Mammary epithelial cell (primary cell): ENCODE measurements at regions not wholly inside any gene's neighbourhood (a gene's known extent, or its start where the extent isn't known, plus 50 kb on each side); places are given as distances from the start of the nearest gene placed in this dataset.

Experiments used
- EZH2 ChIP-seq: IDR thresholded peaks from 2 replicates; pipeline ENCODE4 v1.6.1; 2012; ENCODE audit warnings: low read length, inconsistent platforms, borderline replicate concordance
- TF ChIP-seq, protein P1 (sequence below), 2 donors: IDR thresholded peaks in 1 of 2; conservative IDR thresholded peaks in 1 of 2; 2 replicates each; pipeline ENCODE4 v1.5.1; 2011 to 2012; ENCODE audit warnings: inconsistent platforms in 2 of 2, low read length in 2 of 2, mild to moderate bottlenecking in 2 of 2, control low read depth in 1 of 2, low read depth in 1 of 2; ENCODE audit not compliant: insufficient read depth in 1 of 2; ENCODE audit errors: extremely low read depth in 1 of 2

DNA sequence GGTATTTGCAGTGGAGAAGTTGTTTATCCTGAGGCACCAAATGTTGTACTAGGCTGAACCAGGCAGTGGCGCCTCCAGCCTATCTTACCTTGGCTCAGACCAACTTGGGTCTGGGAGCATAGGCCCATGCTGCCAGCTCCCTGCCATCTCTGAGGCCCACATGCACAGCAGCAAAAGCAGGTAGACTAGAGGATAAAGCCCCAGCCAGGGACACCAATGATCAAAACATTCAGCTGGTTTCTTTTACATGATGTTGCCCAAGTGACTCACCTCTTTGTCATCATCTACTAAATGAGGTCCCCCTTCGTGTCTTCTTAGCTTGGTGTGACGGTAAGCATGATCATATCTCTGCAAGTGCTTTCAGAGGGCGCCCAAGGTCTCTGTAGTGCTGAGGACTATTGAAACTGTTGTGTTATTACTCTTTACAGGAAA, 112.1 kb upstream of the DRD2 start:
- no peak for TF ChIP-seq EZH2
- TF ChIP-seq, protein P1, sequence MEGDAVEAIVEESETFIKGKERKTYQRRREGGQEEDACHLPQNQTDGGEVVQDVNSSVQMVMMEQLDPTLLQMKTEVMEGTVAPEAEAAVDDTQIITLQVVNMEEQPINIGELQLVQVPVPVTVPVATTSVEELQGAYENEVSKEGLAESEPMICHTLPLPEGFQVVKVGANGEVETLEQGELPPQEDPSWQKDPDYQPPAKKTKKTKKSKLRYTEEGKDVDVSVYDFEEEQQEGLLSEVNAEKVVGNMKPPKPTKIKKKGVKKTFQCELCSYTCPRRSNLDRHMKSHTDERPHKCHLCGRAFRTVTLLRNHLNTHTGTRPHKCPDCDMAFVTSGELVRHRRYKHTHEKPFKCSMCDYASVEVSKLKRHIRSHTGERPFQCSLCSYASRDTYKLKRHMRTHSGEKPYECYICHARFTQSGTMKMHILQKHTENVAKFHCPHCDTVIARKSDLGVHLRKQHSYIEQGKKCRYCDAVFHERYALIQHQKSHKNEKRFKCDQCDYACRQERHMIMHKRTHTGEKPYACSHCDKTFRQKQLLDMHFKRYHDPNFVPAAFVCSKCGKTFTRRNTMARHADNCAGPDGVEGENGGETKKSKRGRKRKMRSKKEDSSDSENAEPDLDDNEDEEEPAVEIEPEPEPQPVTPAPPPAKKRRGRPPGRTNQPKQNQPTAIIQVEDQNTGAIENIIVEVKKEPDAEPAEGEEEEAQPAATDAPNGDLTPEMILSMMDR (conservative IDR thresholded peaks at IDR 0.05 in 1 of 2, IDR thresholded peaks at IDR 0.05 in 1 of 2; ENCODE audit: extremely low read depth in 1 of 2, insufficient read depth in 1 of 2, low read depth in 1 of 2, low read length in 2 of 2), result peak in 1 of 2 donors; percentile 10
